GM19351 (cell line): ENCODE measurements at regions not wholly inside any gene's neighbourhood (a gene's known extent, or its start where the extent isn't known, plus 50 kb on each side); places are given as distances from the start of the nearest gene placed in this dataset.
"Not testable (repeated sequence)": the region's sequence is repeated elsewhere in the genome, so short reads cannot be mapped to it uniquely, and the experiment has no call there.

Source experiments
- ATAC-seq: cut with Tn5 transposase; IDR thresholded peaks from one replicate; pipeline ENCODE4 v1.9.1; 2021; ENCODE audit warnings: mild to moderate bottlenecking, moderate library complexity; ENCODE audit not compliant: unreplicated experiment

DNA sequence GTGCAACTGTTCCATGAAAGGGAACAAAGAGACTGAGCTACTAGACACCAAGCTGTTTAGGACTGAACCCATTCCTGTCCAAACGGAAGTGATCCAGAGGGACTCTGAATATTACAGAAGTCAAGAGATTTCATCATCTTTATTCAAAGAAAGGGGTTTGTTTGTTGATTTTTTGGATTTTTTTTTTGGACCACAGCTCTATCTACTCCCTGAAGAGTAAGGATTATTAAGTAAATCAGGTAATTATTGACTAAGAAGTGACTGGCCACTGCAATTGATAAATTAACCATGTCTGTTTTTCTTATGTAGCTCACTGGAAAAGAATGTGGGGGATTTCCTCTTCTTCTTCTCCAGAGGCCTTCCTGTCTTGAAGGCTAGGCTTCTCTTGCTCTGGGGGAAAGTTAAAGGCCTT lies 146.6 kb upstream of the TPM1 start:
- ATAC-seq, result no peak

DNA sequence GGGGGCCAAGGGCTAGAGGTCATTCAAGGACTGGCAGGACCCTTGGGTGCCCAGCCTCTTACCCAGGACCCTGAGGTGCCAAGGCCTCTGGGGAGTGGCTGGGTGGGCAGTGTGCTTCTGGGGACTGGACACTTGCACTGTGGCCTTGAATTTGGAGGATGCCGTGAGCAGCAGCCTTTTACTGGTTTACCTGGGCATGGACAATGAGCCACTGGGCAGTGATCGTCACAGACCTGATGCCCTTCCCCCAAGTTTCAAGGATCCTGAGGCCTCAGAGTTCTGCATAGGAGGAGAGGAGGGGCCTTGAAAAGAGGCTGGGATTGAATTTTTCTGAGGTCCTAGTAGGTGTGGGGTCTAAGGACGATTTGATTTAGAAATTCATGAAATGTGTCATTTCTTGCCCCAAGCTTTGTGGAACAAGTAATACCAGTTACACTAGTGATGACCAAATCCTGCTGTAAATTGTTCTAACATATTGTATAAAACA lies 146.1 kb upstream of the TPM1 start:
- ATAC-seq, result no peak

GRCh38 chr15:62896969-62897486 lies 145.5 kb upstream of the TPM1 start:
- no peak for ATAC-seq

DNA sequence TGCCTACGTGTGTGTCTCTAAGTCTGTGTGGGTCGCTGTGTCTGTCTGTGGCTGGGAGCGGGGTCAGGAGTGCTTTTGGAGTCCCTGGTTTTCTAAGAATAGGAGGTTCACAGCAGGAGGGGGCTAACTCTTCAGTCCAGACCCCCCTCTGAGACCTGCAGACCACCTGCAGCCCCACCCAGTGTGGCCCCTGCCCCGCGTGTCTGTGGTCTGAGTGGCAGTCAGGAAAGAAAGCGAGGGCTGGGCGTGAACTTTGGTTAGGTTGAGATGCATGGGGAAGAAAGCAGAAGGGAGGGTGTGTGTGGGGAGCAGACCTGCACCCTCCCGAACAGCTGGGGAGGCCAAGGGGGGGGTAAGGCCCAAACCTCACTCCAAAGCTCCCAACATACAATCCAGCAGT lies 144.9 kb upstream of the TPM1 start:
- no peak for ATAC-seq

GRCh38 chr15:62899090-62899493 lies 143.5 kb upstream of the TPM1 start:
- no peak for ATAC-seq

GRCh38 chr15:62900071-62900802 lies 142.3 kb upstream of the TPM1 start:
- no peak for ATAC-seq

GRCh38 chr15:62901087-62901486 lies 141.5 kb upstream of the TPM1 start:
- ATAC-seq, result no peak

GRCh38 chr15:62901909-62902546 lies 140.5 kb upstream of the TPM1 start:
- no peak for ATAC-seq

- no peak for ATAC-seq
These were observed 139.7 kb upstream of the TPM1 start for GRCh38 chr15:62902821-62903220.

GRCh38 chr15:62903437-62903836 lies 139.1 kb upstream of the TPM1 start:
- ATAC-seq, result no peak

GRCh38 chr15:62904041-62904910 lies 138.3 kb upstream of the TPM1 start:
- ATAC-seq, result no peak

DNA sequence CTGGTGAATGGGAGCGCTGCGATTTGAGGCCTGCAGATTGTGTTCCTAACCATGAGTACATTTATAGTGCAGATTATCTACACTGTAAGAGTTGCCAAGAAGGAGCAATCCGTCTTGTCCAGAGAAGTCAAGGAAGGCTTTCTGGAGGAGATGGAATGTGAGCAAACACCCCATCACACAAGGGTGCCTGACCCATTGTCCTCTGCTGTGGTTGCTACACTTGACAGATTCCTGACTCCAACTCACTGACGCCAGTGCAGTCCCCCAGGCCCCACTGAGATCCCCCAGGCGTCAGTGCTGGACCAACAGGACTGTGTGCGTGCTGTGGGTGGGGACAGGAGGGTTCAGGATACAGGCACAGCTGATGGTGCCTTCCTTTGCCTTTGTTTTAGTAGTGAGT lies 135.9 kb upstream of the TPM1 start:
- ATAC-seq, result no peak

GRCh38 chr15:62907275-62907674 lies 135.3 kb upstream of the TPM1 start:
- ATAC-seq, result no peak

DNA sequence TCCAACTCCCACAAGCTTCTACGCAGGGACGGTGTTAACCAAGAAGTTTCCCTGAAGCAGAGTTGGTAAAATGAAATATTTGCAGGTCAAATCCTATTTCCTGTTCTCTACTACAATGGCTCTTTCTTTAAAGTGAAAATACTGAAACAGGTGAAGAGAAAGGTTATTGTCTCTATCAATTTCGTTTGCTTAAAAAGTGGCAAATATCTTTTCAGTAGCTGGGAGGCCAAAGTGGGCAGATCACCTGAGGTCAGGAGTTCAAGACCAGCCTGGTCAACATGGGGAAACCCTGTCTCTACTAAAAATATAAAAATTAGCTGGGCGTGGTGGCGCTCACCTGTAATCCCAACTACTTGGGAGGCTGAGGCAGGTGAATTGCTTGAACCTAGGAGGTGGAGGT lies 134.2 kb upstream of the TPM1 start:
- not testable (repeated sequence) for ATAC-seq

- ATAC-seq, result no peak
These were observed 133.3 kb upstream of the TPM1 start for GRCh38 chr15:62909257-62909656.

- no peak for ATAC-seq
These were observed 130.3 kb upstream of the TPM1 start for GRCh38 chr15:62912282-62912681.

DNA sequence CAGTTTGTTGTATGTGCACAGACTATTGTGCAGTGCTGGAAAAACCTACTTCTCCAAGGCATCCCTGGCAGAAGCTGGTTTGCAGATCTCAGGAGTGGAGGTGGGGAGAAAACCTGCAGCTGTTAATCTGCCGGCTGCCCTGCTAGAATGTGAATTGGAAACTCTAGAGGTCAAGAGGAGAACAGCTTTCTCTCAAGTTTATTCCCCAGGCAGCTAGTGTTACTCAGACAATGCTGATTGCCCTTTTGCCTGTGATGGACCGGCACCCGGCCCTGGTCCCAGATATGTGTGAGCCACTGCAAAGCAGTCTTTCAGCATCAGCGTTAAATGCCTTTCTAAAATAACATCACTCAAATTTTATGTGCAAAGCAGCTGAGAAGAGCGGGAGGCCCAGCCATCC lies 129.7 kb upstream of the TPM1 start:
- ATAC-seq, result no peak

GRCh38 chr15:62913246-62913645 lies 129.3 kb upstream of the TPM1 start:
- ATAC-seq, result no peak

GRCh38 chr15:62914461-62915079 lies 128.0 kb upstream of the TPM1 start:
- no peak for ATAC-seq

- ATAC-seq, result no peak
These were observed 121.7 kb upstream of the TPM1 start for GRCh38 chr15:62920682-62921502.
